HepG2 (cell line): ENCODE measurements at regions not wholly inside any gene's neighbourhood (a gene's known extent, or its start where the extent isn't known, plus 50 kb on each side); places are given as distances from the start of the nearest gene placed in this dataset.
"Not testable (repeated sequence)": the region's sequence is repeated elsewhere in the genome, so short reads cannot be mapped to it uniquely, and the experiment has no call there.

Experiments used
- CTCF ChIP-seq: sonication (generic); formaldehyde crosslinking; IDR thresholded peaks from 2 replicates; pipeline ENCODE4 v1.5.0; 2020; ENCODE audit warnings: mild to moderate bottlenecking, missing genetic modification reagents, moderate library complexity
- FOXP4 ChIP-seq: sonication (generic); formaldehyde crosslinking; IDR thresholded peaks from 2 replicates; pipeline ENCODE4 v1.4.0; 2020; ENCODE audit warnings: missing genetic modification reagents
- TCF7 ChIP-seq: sonication (generic); IDR thresholded peaks from 2 replicates; pipeline ENCODE4 v1.6.1; 2016; ENCODE audit warnings: antibody characterized with exemption, low read depth
- ZNF550 ChIP-seq: sonication (generic); formaldehyde crosslinking; IDR thresholded peaks from 2 replicates; pipeline ENCODE4 v1.4.0; 2020; ENCODE audit warnings: mild to moderate bottlenecking, missing genetic modification reagents, borderline replicate concordance
- ZSCAN25 ChIP-seq: sonication (generic); formaldehyde crosslinking; IDR thresholded peaks from 2 replicates; pipeline ENCODE4 v1.8.0; 2022; ENCODE audit warnings: mild to moderate bottlenecking, missing genetic modification reagents

- not testable (repeated sequence) for TF ChIP-seq TCF7; CTCF (CRISPR knock-in tag); ZSCAN25 (CRISPR knock-in tag); FOXP4 (CRISPR knock-in tag); ZNF550 (CRISPR knock-in tag)
Observed at GRCh38 chr4:184276346-184276745, 58.7 kb upstream of the ENPP6 start.
